NCI-H510A (cell line): ENCODE measurements at regions not wholly inside any gene's neighbourhood (a gene's known extent, or its start where the extent isn't known, plus 50 kb on each side); places are given as distances from the start of the nearest gene placed in this dataset.
A peak's percentile ranks its signal among the peaks of the same experiment; 100 is the strongest.

Experiments used
- DNase-seq: peaks from one replicate; lab custom pipeline; 2025; lab: John Stamatoyannopoulos, UW

DNA sequence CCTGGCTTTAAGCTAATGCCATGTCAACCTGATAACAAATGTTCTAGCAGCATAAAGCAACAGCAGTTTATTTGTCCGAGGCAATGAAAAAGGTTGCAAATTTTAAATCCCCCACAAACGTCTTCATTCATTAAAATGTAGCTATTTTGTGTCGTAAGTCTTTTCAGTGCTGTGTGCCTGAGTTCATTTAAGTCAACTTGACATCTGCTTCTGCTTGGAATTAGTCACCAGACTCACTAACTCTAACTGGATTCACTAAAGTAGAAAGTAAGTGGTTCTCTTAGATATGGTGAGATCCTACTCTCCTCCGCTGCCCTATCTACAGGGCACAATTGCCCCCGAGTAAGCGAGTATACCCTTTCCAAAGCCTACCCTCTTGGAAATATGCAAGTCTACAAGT is 118.4 kb upstream of the CHRM3 start:
- DNase-seq = no peak

DNA sequence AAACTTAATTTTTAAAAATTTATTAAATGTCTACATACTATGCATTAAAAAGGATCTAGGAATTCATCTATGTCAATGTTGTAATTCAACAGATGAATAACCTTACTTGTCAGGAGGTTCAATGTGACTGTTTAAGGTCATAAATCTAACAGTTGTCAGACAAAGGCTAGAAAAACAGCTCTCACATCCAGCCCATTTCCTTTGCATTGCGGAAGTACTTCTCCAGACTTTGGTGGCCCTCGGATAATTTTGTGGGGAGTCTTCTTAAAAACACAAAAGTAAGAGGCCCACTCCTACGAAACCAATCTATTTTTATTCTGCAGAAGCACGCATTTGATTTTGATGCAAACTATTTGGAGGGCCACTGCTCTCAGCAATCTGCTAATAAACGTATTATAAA is 122.6 kb upstream of the CHRM3 start:
- no peak for DNase-seq

DNA sequence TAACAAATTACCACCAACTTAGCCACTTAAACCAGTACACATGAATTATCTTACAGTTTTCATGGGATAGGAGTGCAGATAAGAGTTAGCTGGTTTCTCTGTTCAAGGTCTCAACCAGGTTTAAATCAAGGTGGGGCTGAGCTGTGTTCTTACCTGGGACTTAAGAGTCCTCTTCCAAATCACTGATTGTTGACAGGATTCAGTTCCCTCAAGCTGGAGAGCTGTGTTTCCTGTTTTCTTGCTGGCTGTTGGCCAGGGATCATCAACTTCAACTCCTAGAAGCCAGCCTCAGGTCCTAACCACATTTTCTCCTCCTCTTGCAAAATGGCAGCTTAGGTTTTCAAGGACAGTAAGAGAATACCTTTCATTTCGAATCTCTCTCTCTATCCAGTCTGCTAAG is 123.8 kb upstream of the CHRM3 start:
- DNase-seq = peak; percentile 13

DNA sequence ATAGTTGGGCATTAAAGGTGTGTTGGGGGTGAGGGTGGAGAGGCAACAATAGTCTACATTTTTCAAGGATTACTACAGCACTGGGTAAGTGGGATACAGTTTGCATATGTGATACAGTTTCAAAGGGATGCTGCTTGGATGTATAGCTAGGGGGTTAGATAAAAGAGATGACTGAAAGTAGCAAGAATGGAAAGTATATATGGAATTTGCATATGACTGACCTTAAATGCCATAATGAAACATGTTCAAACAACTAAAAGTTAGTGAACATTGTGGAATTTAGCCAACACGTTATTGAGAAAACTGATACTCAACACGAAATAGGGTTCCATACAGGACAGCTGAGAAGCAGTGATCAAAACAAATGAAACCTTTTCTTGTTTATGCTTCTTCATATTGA is 124.8 kb upstream of the CHRM3 start:
- no peak for DNase-seq

DNA sequence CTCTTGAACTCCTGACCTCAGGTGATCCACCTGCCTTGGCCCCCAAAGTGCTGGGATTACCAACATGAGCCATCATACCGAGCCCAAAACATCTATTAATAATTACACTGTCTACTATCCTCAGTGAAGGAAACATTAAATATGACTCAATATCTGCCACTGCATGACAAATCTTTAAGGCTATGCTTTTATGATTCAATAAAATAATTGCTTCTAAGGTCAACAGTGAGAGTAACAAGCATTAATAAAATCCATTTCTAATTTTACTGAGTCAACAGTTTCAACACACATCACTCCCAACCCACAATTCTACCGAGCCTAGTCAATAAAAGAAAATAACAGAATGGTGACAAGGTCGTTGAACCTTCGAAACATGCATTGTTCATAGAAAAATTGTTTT is 125.5 kb upstream of the CHRM3 start:
- no peak for DNase-seq

DNA sequence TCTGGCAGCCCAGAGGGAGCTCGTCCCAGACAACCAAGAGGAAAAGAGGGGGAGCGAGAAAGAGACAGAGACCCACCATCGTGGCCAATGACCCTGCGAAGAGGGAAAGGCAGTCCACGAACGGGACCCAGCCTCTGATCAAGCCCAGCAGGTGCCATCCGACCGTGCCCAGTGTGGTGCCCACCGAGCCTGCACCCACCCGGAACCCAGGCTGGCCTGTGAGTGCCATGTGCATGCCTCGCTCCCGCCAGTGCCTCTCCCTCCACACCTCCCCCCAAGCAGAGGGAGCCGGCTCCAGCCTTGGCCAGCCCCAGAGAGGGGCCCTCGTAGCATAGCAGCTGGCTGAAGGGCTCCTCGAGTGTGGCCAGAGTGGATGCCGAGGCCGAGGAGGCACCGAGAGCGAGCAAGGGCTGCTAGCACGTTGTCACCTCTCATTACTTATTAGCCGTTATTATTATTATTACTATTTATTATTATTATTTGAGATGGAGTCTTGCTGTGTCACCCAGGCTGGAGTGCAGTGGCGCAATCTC is 130.7 kb upstream of the CHRM3 start:
- no peak for DNase-seq

DNA sequence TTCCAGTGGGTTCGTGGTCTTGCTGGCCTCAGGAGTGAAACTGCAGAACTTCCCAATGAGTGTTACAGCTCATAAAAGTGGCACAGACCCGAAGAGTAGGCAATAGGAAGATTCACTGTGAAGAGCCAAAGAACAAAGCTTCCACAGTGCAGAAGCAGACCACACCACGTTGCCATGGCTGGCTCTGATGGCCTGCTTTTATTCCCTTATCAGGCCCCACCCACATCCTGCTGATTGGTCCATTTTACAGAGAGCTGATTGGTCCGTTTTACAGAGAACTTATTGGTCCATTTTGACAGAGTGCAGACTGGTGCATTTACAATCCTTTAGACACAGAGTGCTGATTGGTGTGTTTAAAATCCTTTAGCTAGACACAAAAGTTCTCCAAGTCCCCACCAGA is 131.4 kb upstream of the CHRM3 start:
- no peak for DNase-seq

DNA sequence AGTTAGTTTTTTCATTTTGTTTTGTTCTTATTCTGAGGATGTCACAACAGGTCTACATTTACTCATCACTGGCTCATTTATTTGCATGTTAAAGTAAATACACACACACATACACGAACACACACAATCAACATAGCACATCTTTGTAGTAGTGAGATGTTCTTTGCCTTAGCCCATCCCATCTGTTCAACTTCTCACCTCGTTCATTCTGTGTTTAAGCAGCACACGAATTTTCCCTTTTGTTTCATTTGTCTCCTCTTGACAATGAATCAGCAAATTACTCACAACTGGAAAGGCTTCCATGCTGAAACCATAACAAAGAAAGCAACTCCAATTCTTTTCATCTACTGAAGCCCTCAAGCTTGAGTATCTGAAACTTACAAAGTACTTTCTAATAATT is 133.3 kb upstream of the CHRM3 start:
- DNase-seq = no peak

DNA sequence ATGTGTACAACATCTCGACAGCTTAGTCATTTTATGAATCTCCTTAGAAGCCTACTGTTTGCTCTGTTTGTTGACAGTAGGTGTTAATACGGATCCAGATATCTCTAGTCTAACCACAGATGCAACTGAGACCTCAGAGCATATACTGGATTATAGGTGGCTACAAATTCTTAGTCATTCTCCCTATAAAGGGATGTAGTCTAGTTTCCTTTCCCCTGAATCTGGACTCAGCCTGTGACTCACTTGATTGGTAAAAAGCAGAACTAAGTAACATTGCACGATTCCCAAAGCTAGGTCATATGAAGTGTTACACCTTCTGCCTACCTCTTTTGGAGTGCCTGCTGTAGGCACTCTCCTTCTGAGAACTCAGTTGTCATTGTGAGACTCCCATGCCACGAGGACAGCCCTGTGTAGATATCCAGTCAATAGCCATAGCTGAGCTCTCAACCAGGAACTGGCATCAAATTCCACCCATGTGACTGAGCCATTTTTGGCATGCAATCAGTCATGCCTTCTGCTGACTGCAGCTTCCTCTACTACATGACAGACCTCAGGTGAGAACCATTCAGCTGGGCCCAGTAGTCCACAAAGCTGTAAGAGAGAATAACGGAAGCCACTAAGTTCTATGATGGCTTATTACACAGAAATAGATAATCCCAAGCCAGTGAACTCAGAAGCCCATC is 135.9 kb upstream of the CHRM3 start:
- DNase-seq = peak; percentile 5

DNA sequence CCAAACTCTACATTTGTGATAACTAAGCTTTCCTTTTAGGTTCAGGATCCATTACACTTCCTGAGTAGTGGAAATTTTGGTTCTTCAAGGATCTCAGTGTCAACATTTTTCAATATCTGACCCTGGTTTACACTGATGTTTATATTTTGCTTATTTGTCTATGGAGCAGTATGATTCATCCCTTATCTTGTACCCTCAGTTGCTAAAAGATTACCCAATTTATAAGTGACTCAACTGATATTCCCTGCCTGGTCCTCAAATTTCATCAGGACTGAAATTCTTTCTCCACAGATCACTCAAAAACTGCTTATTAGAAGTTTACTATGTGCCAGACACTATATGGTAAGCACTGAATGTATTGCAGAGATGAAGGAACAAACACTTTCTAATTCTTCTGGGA is 139.1 kb upstream of the CHRM3 start:
- no peak for DNase-seq

DNA sequence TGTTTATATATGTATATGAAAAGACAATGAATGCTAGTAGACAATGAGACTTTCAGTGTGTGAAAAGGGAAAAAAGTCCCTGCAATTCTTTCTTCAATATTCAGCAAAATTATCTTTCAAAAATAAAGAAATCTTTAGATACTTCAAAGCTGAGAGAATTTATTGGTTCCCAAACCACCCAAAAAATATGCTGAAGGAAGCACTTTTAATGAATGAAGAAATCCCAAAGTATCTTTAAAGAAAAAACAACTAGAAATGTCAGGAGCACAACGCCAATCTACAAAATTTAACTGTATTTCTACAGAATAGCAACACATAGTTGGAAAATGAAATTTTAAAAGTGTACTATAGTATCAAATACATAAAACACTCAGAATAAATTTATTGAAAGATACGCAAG is 142.3 kb upstream of the CHRM3 start:
- DNase-seq = no peak

DNA sequence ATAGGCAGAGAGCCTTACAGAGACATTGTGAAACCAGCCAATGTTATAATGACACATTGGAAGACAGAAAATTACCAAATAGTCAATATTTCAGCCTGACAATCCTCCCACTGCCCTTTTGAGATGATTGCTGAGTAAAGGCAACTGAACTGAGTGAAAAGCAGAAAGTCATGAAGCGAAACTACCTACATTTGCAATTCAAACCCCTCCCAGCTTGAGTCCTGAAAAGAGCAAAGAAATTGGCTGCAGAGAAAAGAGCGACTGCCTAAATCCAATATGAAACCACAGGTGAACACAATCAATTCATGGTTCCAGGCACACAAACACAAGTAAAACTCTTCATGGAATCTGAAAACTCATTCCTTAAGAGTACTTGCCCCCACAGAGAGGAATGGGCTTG is 143.4 kb upstream of the CHRM3 start:
- DNase-seq = no peak

DNA sequence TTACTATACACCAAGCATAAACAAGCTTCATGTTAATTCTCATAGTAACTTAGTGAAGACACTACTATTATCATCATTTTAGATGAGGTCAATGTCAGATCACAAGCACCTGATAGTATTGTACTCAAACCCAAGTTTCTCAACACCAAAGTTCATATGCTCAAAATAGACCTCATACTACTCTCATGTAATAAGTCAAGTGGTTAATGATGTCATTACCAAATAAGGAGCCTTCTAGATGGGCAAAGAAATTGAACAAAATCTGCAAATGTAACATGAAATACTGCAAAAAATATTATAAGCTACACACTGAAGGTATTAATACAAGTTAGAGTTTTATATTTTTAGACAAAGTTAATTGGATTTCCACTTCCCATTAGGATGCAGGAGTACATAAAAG is 144.0 kb upstream of the CHRM3 start:
- DNase-seq = no peak

DNA sequence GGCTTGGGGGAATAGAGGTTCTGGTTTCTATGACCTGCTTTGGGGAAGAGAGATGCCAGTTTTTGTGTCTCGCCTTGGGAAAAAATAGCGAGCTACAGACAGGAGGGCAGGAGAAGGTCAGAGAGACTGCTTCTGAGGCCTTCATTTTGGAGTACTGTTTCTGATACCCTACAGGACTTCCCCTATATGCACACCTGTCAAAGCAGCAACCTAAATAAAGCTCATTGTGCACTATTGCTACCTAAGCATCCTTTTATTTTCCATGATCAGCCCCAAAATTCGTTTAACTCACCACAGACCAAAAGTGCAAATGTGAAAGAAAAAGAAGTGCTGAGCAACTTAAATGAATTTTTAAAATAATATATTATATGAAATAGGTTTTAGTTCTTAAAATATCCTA is 145.6 kb upstream of the CHRM3 start:
- DNase-seq = no peak

DNA sequence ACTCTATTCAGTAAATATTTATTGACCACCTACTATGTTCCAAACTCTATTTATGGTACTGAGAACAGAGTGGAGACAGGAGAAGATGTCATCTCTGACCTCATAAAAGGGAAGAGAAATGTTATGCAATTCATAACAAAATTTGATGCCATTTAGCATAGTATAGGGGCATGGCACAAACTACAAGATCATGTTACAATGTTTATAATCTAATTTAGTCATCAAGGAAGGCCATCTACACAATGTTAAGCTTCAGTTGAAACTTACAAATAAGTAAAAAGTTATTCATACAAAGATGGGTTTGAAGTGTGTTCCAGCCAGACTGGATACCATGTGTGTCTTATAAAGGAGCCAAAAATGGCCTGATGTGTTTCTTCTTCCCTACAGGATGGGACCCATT is 146.8 kb upstream of the CHRM3 start:
- no peak for DNase-seq

DNA sequence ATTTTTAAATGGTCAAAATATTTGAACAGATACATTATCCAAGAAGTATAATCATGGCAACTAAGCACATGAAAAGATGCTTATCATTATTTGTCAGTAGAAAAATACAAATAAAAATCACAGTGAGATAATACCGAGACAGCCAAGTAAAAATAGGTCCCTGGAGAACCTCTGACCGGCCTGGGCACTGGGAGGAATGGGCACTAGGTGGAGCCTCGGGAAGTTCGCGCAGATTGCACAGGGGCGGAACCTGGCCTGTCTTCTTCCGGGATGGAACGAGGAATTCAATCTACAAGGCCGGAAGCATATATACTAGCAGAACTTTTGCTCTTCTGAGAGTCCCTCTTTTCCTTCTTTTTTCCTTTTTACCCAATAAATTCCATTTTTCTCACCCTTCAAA is 148.5 kb upstream of the CHRM3 start:
- no peak for DNase-seq

DNA sequence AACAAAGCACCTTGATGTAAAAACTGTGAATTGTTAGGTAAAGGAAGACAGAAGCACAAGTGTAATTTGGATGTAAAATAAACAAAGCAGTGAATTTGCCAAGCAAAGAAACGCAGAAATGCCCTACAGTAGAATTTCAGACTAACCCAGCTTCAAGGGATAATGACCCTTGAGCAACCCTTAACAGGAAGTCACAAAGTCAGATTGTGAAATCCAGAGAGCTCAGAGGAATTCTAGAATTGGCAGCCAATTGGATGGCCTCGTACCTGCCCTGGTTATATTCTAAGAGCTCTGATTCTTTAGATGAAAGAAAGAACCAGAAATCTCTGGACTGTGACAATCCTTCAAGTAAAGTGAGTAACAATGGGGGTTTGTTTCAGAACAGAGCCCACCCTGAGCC is 152.7 kb upstream of the CHRM3 start:
- DNase-seq = no peak

DNA sequence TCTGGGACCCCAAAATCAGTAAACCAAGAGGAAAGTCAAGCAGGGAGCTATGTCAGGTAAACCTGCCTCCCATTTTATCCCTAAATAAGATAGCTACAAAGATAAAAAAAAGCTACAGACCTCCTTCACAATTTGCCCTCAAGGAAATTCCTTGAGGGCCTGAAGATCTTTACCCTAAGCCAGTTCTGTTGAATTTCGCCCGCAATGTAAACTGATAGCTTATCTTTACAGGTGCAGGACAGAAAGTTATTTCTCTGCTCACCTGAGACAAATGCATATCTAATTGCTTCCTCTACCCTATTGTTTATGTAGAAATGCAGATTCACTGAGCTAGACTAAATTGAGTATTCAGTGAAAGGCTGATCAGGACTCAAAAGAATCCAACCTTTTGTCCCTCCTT is 153.4 kb upstream of the CHRM3 start:
- DNase-seq = no peak

DNA sequence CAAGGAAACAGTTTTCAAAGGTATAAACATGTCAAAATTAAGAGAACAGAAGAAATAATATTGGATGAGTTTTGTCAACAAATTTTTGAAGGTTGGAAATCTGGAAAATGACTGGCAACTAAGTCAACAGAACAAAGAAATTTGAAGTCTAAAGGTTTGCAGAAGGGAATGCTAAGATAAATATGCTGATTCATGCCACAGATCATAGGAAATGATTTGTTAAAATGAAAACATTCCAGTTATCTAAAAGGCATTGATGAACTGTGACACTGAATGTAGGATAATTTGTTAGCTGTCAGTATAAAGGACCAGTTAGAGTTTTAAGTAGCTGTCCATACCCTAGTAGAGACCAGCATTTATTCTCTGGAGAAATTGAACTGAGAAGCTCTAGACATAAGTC is 157.9 kb upstream of the CHRM3 start:
- no peak for DNase-seq

DNA sequence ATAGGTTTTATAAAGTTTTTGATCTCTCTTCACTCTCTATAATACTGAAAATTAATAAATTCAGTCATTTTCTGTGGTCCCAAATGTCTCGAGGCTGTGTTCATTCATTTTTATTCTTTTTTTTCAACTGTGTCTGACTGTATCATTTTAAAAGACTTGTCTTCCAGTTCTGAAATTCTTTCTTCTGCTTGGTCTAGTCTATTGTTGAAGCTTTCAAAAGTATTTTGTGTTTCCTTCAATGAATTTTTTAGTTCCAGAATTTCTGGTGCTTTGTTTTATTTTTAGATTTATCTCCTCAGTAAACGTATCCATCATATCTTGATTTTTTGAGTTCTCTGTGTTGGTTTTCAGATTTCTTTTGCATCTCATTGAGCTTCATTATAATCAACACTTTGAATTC is 161.0 kb upstream of the CHRM3 start:
- no peak for DNase-seq

DNA sequence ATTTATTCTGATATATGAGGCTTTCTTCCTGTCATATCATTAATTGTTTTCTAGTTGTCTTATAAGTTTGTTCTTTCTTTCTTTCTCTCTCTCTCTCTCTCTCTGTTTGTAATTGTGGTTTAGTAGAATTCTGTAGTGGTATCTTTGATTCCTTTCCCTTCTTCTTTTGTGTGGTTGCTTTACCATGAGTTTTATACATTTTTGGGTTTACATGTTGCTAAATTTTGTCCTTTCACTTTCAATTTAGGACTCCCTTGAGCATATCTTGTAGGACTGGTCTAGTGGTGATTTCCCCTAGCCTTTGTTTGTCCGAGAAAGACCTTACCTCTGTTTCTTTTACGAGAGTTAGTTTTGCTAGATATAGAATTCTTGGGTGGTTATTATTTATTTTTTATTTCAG is 162.3 kb upstream of the CHRM3 start:
- no peak for DNase-seq

DNA sequence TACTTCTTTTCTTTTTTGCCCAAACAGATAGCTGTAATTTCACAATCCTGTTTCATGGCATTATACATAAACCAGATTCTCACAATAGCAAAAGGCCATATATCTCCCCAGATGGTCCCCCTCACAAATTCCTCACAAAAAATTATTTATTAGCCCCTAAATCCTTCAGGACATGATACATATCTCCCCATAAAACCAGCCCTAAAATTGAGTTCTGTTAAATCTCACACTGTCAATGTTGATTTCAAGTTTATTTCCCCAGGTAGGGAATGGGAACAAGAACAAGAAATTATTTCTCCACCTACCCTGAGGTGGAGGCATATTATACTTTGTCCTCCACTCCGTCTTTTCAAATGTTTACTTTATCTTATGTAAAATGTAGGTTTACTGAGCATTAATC is 163.4 kb upstream of the CHRM3 start:
- no peak for DNase-seq

DNA sequence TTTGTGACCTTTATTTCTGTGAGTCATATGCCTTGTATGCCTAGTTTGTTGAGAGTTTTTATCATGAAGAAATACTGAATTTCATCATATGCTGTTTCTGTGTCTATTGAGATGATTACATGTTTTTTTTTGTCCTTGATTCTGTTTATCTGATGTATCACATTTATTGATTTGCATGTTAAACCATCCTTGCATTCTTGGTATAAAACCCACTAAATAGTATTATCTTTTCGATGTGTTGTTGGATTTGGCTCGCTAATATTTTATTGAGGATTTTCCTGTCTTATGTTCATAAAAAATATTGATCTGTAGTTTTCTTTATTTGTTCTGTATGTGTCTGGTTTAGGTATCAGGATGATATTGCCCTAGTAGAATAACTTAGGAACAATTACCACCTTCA is 164.7 kb upstream of the CHRM3 start:
- DNase-seq = no peak

DNA sequence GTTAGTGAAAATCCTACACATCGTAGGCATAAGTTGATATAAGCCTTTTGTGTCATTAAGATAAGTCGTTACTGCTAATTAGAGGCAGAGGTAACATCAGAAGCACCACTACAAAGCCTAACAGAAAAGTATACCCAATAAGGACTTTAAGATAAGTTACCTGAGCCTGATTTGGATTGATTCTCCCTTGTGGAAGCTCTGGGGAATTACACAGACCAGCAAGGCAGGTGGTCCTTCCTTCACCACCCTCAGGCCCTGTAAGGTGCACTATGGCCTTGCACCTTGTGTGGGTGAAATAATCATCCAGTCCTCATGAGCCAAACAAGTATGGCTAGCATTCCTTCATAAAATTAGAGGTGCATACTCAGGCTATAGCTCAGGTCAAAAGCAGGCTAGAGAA is 166.7 kb upstream of the CHRM3 start:
- no peak for DNase-seq

DNA sequence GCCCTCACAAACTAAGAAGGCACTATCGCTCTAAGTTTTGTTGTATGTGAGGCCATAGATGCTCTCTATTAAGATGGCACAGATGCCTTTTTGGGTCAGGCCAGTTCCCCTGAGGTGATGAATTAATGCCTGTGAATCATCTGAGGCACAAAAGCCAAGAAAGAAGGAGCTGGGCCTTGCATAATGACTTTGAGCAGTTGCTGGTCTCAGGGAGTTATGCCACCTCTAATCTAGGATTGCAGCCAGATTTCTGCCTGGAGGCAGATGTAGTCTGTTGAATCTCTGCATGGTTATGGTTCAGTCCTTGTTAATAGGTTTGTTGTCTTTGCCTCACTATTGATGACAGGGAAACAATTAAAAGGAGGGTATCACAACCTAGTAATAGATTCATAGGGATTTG is 168.1 kb upstream of the CHRM3 start:
- no peak for DNase-seq
